Endothelial cell (in vitro differentiated cells): ENCODE measurements at regions not wholly inside any gene's neighbourhood (a gene's known extent, or its start where the extent isn't known, plus 50 kb on each side); places are given as distances from the start of the nearest gene placed in this dataset.

Experiments
- DNase-seq: peaks from one replicate; pipeline ENCODE4 v3.0.0; 2021; ENCODE audit warnings: low spot score
- H3K27ac Mint-ChIP-seq: one replicate; pipeline ENCODE4 v1.8.0; 2021; ENCODE audit warnings: mixed read lengths, inconsistent platforms; ENCODE audit not compliant: unreplicated experiment
- H3K27me3 Mint-ChIP-seq: one replicate; pipeline ENCODE4 v1.8.0; 2021; ENCODE audit warnings: mild to moderate bottlenecking, moderate library complexity, mixed read lengths, inconsistent platforms; ENCODE audit not compliant: unreplicated experiment
- H3K36me3 Mint-ChIP-seq: one replicate; pipeline ENCODE4 v1.8.0; 2021; ENCODE audit warnings: mild to moderate bottlenecking, low read depth, mixed read lengths, inconsistent platforms; ENCODE audit not compliant: unreplicated experiment
- H3K4me1 Mint-ChIP-seq: one replicate; pipeline ENCODE4 v1.8.0; 2021; ENCODE audit warnings: mild to moderate bottlenecking, mixed read lengths, inconsistent platforms; ENCODE audit not compliant: unreplicated experiment
- H3K4me3 Mint-ChIP-seq: one replicate; pipeline ENCODE4 v1.8.0; 2021; ENCODE audit warnings: mild to moderate bottlenecking, mixed read lengths, inconsistent platforms; ENCODE audit not compliant: unreplicated experiment
- H3K9me3 Mint-ChIP-seq: one replicate; pipeline ENCODE4 v1.8.0; 2021; ENCODE audit warnings: mixed read lengths, inconsistent platforms; ENCODE audit not compliant: unreplicated experiment
- TF ChIP-seq, protein P1 (sequence below): fragments of 200-600 bp; sonication (generic); IDR thresholded peaks from one replicate; pipeline ENCODE4 v1.5.0; 2021; ENCODE audit warnings: antibody characterized with exemption; ENCODE audit not compliant: unreplicated experiment

GRCh38 chr9:30964332-30964731 is 1420.1 kb upstream of the ACO1 start:
- Mint-ChIP-seq H3K27me3 (peaks cover 1% of the 10 kb centered on the region), H3K4me3 (no peak overlapping the region), H3K36me3 (no peaks in the 10 kb centered on the region)

GRCh38 chr9:30967476-30967875 is 1417.0 kb upstream of the ACO1 start:
- TF ChIP-seq, protein P1, sequence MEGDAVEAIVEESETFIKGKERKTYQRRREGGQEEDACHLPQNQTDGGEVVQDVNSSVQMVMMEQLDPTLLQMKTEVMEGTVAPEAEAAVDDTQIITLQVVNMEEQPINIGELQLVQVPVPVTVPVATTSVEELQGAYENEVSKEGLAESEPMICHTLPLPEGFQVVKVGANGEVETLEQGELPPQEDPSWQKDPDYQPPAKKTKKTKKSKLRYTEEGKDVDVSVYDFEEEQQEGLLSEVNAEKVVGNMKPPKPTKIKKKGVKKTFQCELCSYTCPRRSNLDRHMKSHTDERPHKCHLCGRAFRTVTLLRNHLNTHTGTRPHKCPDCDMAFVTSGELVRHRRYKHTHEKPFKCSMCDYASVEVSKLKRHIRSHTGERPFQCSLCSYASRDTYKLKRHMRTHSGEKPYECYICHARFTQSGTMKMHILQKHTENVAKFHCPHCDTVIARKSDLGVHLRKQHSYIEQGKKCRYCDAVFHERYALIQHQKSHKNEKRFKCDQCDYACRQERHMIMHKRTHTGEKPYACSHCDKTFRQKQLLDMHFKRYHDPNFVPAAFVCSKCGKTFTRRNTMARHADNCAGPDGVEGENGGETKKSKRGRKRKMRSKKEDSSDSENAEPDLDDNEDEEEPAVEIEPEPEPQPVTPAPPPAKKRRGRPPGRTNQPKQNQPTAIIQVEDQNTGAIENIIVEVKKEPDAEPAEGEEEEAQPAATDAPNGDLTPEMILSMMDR: no peak
- Mint-ChIP-seq H3K27ac (peak overlapping the region; percentile 82), H3K9me3 (no peaks in the 10 kb centered on the region), H3K36me3 (no peaks in the 10 kb centered on the region), H3K4me3 (no peak overlapping the region), H3K4me1 (peaks cover 7% of the 10 kb centered on the region), H3K27me3 (peaks cover 1% of the 10 kb centered on the region)
- no peak for DNase-seq

More at GRCh38 chr9:30964332-30964731, 1420.1 kb upstream of the ACO1 start:
- Mint-ChIP-seq H3K4me1 (peaks cover 7% of the 10 kb centered on the region), H3K27ac (no peak overlapping the region), H3K9me3 (no peaks in the 10 kb centered on the region)
- TF ChIP-seq, protein P1: no peak
- DNase-seq: no peak

GRCh38 chr9:30970186-30970585 is 1414.3 kb upstream of the ACO1 start:
- peaks cover 1% of the 10 kb centered on the region for H3K27me3 Mint-ChIP-seq
- no peaks in the 10 kb centered on the region for H3K9me3 Mint-ChIP-seq
- TF ChIP-seq, protein P1: no peak
- no peak for DNase-seq
- H3K4me3 Mint-ChIP-seq: no peak overlapping the region
- H3K4me1 Mint-ChIP-seq: peaks cover 7% of the 10 kb centered on the region
- H3K27ac Mint-ChIP-seq: no peak overlapping the region
- H3K36me3 Mint-ChIP-seq: no peaks in the 10 kb centered on the region

GRCh38 chr9:30970812-30971211 is 1413.6 kb upstream of the ACO1 start:
- TF ChIP-seq, protein P1: no peak
- Mint-ChIP-seq H3K4me1 (peaks cover 7% of the 10 kb centered on the region), H3K9me3 (no peaks in the 10 kb centered on the region), H3K27me3 (peaks cover 1% of the 10 kb centered on the region), H3K27ac (no peak overlapping the region), H3K36me3 (no peaks in the 10 kb centered on the region), H3K4me3 (no peak overlapping the region)
- DNase-seq: no peak

GRCh38 chr9:30972654-30973053 is 1411.8 kb upstream of the ACO1 start:
- TF ChIP-seq, protein P1: no peak
- Mint-ChIP-seq H3K27ac (no peak overlapping the region), H3K9me3 (no peaks in the 10 kb centered on the region), H3K27me3 (no peaks in the 10 kb centered on the region), H3K4me3 (no peak overlapping the region), H3K36me3 (no peaks in the 10 kb centered on the region), H3K4me1 (no peaks in the 10 kb centered on the region)
- no peak for DNase-seq
